Psoas muscle (tissue), 7 donors: ENCODE measurements at regions not wholly inside any gene's neighbourhood (a gene's known extent, or its start where the extent isn't known, plus 50 kb on each side); places are given as distances from the start of the nearest gene placed in this dataset.

Experiments
- ATAC-seq, 4 donors: fragments of 200-7000 bp; cut with Tn5 transposase; one replicate each; pipeline ENCODE4 v1.9.1; 2020; ENCODE audit warnings: moderate library complexity in 3 of 4, mild to moderate bottlenecking in 2 of 4
- DNase-seq, 2 donors: peaks; one replicate each; pipeline ENCODE4 v3.0.0-alpha.2; 2020
- H3K27ac ChIP-seq: fragments of 200-600 bp; one replicate; pipeline ENCODE4 v1.8.0; 2022
- H3K27me3 ChIP-seq, 3 donors: fragments of 200-600 bp in 1 of 3; one replicate each; pipeline versions ENCODE4 v1.6.1 to v1.8.0; 2013 to 2022; ENCODE audit warnings: low read length in 2 of 3, mild to moderate bottlenecking in 2 of 3, moderate library complexity in 1 of 3; ENCODE audit not compliant: insufficient read depth in 3 of 3
- H3K36me3 ChIP-seq, 2 donors: fragments of 200-600 bp in 1 of 2; one replicate each; pipeline versions ENCODE4 v1.6.1 to v1.8.0; 2013 to 2022; ENCODE audit warnings: low read depth in 1 of 2, mild to moderate bottlenecking in 1 of 2, moderate library complexity in 1 of 2; ENCODE audit not compliant: insufficient read depth in 1 of 2
- H3K4me1 ChIP-seq: fragments of 200-600 bp; one replicate; pipeline ENCODE4 v1.8.0; 2022
- H3K4me3 ChIP-seq: fragments of 200-600 bp; one replicate; pipeline ENCODE4 v1.8.0; 2022; ENCODE audit warnings: mild to moderate bottlenecking
- H3K9me3 ChIP-seq: fragments of 200-600 bp; one replicate; pipeline ENCODE4 v1.8.0; 2022
- WGBS, 3 donors: extraction: QIAGEN DNeasy Blood & Tissue Kit; methylation state at CpG; one replicate each; pipeline versions ENCODE4 v1.1.6 to v1.1.7; 2013; 5-methylcytosine and 5-hydroxymethylcytosine counted together
- intact Hi-C, 2 donors: fragments of 100-400 bp; cut with DNase I; formaldehyde crosslinking; loops; one replicate each; pipeline versions ENCODE4 v1.11.0 to v1.14.2; 2022
- TF ChIP-seq, protein P1 (sequence below): fragments of 200-600 bp; IDR thresholded peaks from one replicate; pipeline ENCODE4 v1.8.0; 2022; ENCODE audit warnings: antibody characterized with exemption
- donor health status: healthy with polysubstance abuse.
- donor health status: DM: no; HTN: no; CAD: no; lungs with moderate emphysema.
- donor health status: Bipolar disorder and iron deficiency.
- donor health status: healthy.
- donor health status: DM: yes; HTN: yes; CAD: no.
- donor health status: DM: no; HTN: no; CAD: no.
- donor health status: DM: yes; HTN: yes; CAD: no.

DNA sequence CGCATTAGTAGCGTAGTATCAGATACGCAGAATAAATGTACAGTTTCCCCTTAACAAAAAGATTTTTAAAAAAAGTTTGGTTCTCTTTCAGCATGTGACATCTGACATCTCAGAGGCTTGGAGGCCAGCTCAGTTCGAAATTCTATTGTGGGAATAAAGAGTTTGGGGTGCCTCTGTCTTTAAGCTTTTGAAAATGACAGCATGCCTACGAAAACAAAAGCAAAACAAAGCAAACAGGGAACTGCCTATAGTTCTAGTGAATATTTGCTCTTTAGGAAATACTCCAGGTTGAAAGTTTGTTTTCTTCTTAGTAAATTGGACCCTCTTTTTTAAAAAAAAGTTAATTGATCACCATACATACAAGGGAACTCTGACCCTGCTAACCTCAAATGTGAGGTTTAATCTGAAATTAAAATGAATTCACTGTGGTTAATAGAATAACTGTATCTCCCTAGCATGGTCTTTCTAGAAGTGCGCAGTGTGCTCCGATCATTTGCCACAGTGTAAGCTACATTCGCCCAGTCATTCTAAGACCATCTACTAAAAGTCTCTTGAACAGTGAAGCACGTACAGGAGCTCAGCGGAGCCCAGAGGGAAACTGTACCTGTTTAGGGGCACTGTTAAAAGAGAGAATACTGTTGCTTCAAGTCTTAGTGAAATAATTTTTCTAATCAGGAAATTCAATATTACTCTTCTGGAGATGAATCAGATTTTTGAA is 347.0 kb upstream of the CDH2 start:
- intact Hi-C loops, result no loop called here
- WGBS, 3 donors, result 79 to 83% (median 82%) methylated on average over 10 of the region's 10 CpGs

DNA sequence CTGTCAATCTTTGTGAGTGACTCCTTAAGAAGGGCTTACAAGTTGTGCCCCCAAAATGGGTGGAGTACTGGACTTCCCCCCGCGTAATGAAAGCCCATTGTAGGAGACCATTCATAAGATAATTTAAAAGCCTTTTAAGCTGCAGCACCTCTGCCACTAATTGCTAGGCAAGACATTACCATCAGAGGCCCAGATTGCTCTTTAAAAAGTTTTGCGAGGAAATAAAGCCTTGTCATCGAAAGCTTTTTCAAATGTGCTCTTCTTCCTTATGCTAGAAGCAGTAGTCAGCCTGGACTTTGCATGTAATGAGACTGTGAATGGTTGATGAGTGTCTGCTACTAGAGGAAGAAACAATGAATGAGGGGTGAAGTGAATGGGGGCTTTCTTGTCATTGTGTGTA is 345.3 kb upstream of the CDH2 start:
- H3K36me3 ChIP-seq, result no peaks in the 10 kb centered on the region
- TF ChIP-seq, protein P1, sequence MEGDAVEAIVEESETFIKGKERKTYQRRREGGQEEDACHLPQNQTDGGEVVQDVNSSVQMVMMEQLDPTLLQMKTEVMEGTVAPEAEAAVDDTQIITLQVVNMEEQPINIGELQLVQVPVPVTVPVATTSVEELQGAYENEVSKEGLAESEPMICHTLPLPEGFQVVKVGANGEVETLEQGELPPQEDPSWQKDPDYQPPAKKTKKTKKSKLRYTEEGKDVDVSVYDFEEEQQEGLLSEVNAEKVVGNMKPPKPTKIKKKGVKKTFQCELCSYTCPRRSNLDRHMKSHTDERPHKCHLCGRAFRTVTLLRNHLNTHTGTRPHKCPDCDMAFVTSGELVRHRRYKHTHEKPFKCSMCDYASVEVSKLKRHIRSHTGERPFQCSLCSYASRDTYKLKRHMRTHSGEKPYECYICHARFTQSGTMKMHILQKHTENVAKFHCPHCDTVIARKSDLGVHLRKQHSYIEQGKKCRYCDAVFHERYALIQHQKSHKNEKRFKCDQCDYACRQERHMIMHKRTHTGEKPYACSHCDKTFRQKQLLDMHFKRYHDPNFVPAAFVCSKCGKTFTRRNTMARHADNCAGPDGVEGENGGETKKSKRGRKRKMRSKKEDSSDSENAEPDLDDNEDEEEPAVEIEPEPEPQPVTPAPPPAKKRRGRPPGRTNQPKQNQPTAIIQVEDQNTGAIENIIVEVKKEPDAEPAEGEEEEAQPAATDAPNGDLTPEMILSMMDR, result no peak
- H3K27me3 ChIP-seq, result no peaks in the 10 kb centered on the region
- intact Hi-C loops, result no loop called here
- 48 to 66% (median 59%) methylated on average over 4 of the region's 4 CpGs for WGBS, 3 donors
- H3K4me3 ChIP-seq, result no peak overlapping the region
- H3K4me1 ChIP-seq, result no peaks in the 10 kb centered on the region
- H3K9me3 ChIP-seq, result no peaks in the 10 kb centered on the region
- DNase-seq (no peak), ATAC-seq (no peak)
- no peak overlapping the region for H3K27ac ChIP-seq

More for the DNA sequence above, 347.0 kb upstream of the CDH2 start:
- no peak overlapping the region for H3K27ac ChIP-seq
- TF ChIP-seq, protein P1, result no peak
- ATAC-seq, result no peak
- no peaks in the 10 kb centered on the region for H3K36me3 ChIP-seq
- no peaks in the 10 kb centered on the region for H3K4me1 ChIP-seq
- H3K27me3 ChIP-seq, result no peaks in the 10 kb centered on the region
- no peaks in the 10 kb centered on the region for H3K9me3 ChIP-seq
- H3K4me3 ChIP-seq, result no peak overlapping the region
- no peak for DNase-seq

DNA sequence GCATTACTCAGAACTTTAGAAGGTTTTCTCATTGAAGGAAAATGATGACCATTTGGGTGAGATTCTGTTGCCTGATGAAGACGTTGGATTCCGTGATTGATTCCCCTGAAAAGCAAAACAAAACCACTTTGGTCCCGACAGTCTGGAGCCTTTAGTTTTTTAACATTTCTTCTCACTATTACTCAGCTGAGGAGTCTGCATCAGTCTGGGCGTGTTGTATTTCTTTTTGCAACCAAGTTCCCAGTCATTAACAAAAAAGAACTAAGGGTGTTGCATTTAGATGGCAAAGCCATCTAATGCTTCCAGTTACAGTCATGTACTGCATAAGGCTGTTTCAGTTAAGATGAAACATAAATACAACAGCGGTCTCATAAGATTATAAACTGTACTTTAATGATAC is 343.1 kb upstream of the CDH2 start:
- ATAC-seq, result no peak
- intact Hi-C loops, result no loop called here
- H3K9me3 ChIP-seq, result no peaks in the 10 kb centered on the region
- H3K27me3 ChIP-seq, result no peaks in the 10 kb centered on the region
- TF ChIP-seq, protein P1, result no peak
- WGBS, 3 donors, result 81 to 84% (median 84%) methylated on average over 5 of the region's 5 CpGs
- DNase-seq, result no peak
- no peaks in the 10 kb centered on the region for H3K36me3 ChIP-seq
- no peaks in the 10 kb centered on the region for H3K4me1 ChIP-seq
- H3K4me3 ChIP-seq, result no peak overlapping the region
- no peak overlapping the region for H3K27ac ChIP-seq

DNA sequence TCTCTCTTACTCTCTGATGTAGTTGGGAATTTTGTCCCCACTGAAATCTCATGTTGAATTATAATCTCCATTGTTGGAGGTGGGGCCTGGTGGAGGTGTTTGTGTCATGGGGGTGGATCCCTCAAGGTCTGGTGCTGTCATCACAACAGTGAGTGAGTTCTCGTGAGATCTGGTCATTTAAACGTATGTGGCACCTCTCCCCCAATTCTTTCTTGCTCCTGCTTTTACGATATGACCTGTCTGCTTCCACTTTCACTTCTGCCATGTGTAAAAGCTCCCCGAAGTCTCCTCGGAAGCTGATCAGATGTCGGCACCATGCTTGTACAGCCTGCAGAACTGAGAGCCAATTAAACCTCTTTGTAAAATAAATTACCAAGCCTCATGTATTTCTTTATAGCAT is 337.8 kb upstream of the CDH2 start:
- intact Hi-C loops, result no loop called here
- DNase-seq, result no peak
- Histone ChIP-seq H3K27ac (no peak overlapping the region), H3K36me3 (no peaks in the 10 kb centered on the region), H3K9me3 (no peaks in the 10 kb centered on the region), H3K4me3 (no peak overlapping the region), H3K4me1 (no peaks in the 10 kb centered on the region), H3K27me3 (no peaks in the 10 kb centered on the region)
- TF ChIP-seq, protein P1, result no peak
- no peak for ATAC-seq
- 79 to 80% (median 80%) methylated on average over 6 of the region's 6 CpGs for WGBS, 3 donors

DNA sequence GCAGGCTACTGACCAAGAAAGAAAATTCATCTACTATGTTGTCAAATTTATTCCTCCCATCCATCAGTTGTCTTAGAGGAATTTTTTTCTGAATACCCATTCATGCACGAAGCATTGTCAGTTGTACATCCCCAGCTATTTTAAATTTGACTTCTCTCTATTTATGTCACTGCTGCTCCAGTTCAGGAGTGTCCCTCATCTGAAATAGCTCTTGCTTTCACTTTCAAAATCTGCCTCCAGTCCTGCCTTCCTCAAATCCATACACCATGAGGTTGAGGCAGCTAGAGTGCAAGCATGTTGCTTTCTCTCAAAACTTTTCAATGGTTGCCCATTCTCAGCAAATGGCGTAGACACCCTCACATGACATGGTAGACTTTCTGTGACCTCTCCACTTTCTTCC is 335.4 kb upstream of the CDH2 start:
- WGBS, 3 donors, result 67 to 72% (median 71%) methylated on average over 2 of the region's 2 CpGs
- no peaks in the 10 kb centered on the region for H3K9me3 ChIP-seq
- TF ChIP-seq, protein P1, result no peak
- intact Hi-C loops, result no loop called here
- no peaks in the 10 kb centered on the region for H3K4me1 ChIP-seq
- H3K4me3 ChIP-seq, result no peak overlapping the region
- ATAC-seq (no peak), DNase-seq (no peak)
- no peaks in the 10 kb centered on the region for H3K36me3 ChIP-seq
- no peak overlapping the region for H3K27ac ChIP-seq
- H3K27me3 ChIP-seq, result no peaks in the 10 kb centered on the region
